ENCODE measurements at regions not wholly inside any gene's neighbourhood (a gene's known extent, or its start where the extent isn't known, plus 50 kb on each side); places are given as distances from the start of the nearest gene placed in this dataset.

DNA sequence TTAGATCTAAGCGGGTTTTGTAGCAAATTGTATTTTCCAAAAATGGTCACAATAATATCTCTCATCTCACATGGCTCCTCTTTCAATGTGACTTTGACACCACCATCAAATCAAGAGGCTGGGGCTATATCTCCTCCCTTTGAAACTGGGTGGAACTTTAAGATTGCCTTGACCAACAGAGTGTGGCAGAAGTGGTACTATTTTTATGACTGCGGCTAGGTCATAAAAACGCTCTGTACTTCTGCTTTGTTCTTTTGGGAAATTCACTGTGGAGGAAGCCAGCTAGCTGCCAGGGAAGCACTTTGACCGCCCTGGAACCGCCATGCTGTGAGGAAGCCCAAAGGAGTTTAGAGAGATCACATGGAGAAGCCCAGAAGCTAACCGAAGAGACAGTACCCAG lies 50.7 kb upstream of the ACOT11 start:
- DNase-seq (ENCODE audit: low read depth in 2 of 2): no peak

DNA sequence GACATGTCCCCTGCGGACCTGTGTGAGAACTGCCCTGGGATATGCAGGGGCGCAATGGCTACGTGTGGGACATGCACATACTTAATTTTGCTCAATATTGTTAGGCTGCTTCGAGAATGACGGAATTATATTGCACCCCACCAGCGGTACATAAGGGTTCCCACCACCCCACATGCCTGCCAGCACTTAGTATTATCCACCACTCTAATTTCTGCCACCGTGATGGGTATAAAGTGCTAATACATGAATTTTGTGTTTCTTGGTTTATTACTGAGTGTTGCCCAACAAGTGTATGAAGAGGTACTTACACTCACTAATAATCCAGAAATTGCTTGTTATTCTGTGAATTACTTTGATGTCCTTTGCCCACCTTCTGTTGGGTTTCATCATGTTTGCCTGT lies 52.1 kb upstream of the ACOT11 start:
- DNase-seq (ENCODE audit: low read depth in 2 of 2): no peak

DNA sequence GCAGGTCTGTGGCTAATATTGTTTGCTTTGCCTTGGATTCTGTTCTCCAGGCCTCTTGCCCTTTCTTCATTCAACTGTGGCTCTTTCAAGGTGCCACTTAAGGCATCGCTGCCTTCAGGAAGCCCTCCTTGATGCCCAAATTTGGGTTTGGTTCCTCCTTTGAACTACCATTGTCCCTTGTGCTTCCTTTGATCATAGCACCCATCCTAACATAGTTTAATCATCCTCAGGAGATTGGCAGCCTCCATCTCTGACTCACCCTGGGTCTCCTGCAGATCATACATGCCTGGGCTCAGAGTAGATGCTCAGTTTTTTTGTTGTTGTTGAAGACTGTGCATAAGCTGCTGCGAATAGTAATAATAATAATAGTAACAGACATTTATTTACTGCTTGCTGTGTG lies 54.4 kb upstream of the ACOT11 start:
- no peak for DNase-seq (ENCODE audit: low read depth in 2 of 2)

DNA sequence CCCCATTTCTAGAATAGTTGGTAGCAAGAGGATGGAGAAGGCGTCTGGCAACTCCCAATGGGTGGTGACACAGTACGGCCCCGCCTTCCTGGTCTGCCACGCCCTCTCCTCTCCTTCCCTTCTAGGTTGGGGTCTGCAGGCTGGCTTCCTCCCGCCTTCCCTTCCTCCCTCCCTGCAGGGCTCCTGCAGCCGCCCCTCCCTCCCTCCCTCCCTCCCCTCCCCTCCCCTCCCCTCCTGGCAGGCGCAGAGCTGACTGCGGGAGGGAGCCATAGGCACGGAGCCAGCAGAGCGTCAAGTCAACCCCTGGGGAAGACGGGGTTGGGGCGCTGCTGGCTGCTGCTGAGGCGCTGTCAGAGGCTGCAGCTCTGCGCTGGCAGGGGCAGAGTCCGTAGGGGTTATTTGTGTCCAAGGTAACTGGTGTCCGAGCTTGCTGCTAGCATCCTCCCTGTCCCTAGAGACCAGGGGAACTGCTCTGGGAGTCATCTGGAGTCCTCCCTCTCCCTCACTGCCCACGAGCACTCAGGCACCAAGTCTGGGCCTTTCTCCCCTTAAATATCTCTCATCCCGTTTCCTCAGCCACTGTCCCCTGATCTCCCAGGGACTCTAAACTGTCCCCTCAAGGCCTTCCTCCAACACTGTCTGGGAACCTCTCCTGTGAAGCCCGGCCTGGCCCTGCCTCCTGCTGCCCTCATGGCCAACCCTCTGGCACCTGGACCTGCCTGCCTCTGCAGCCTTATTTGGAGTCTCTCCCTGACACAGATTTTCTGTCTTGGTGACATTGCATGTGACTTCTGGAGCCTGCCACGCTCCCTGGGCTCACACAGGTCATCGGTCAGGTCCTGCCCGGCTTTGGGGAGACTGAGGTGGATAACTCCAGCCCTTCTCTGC lies 57.4 kb upstream of the ACOT11 start:
- no peak for DNase-seq (ENCODE audit: low read depth in 2 of 2)

DNA sequence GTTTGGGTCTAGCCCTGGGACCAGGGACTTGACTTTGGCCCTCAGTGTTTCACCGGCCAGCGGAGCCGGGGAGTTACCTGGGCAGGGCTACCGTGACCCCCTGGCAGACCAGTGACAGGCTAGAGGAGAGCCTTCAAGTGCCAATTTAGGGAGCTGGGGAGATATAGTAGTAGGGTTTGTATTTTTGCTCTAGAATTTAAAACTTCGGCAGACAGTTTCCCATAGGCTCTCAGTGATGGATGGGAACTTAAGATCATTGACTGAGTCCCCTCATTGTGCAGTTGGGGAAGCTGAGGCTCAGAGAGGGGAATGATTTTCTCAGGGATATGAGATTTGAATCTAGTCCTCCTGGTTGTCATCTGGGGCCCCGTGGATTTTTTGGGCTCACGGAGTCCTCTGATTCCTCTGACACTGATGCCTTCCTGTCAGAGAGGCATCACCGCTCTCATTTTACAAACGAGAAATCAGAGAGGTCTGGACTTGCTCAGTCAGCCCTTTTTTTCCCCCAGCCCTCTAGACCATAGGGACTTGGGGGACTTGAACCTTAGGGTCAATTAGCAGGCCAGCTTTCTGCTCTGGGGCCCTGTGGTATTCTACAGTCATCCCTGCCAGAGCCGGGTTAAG lies 58.3 kb upstream of the ACOT11 start:
- no peak for DNase-seq (ENCODE audit: low read depth in 2 of 2)

DNA sequence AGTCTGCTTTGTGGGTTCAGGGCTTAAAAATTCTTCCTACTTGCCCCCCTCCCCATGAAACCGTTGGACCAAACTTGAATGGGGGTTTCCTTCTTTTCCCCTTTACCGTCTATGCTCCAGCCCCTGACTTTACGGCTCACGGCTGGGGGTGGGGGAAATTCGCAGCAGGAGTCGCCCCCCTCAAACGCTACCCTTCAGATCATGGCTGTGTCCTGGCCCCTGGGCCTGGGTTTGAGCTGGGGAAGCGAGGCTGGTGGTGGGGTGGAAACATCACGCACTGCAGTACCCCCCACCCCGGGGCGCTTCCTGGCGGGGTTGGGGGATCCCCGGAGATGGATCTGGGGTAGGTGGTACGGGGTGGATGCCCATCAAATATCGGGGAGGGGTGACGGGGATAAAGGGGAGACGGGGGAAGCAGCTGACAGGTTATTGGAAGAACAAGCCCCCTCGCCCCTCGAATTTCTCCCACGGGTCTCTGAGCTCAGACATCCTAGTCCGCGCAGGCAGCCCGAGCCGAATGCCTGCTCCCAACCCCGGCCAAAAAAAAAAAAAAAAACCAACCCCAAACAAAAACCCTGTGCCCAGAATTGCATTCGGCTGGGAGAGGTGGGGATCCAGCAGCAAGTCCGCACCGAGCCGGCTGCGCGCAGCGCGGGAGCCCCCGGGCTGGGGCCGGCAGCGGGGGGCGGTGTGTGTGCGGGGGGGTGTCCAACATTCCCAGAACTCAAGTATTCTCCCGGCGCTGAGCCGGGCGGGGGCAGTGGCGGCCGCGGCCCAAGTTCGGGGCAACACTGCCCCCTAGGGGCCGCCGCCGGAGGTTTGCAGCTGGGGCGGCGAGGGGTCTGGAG lies 59.0 kb upstream of the ACOT11 start:
- peak; percentile 51 to 52 for DNase-seq (ENCODE audit: low read depth in 2 of 2)

DNA sequence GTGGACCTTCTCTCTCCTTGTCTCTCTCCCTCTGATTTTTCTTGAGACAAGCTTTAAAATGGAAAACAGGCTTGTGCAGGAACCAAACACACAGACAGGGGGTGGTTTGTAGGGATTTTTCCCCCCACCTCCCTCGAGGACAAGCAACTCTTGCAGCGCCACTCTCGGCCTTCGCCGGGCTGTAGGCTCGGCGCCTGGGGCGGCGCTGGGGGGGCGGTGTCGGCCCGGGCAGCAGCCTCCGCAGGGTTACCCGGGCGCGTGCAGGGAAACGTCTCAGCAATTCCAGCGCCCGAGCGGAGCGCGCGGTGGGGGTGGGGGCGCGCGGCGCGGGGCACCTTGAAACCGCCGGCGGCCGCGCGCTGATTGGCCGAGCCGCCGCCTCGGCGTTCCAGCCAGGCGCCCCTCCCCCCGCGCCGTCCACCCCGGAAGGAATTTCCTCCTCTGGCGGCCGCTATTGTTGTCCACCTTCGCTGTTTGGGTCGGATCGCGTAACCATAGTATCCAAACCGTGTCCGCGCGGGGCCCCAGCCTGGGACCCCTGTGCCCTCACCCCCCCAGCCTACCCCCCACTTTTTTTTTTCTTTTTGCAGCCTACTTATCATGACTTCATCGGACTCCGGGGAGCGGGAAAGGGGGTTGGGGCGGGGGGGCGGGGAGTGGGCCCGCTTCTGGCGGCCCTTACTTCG lies 59.8 kb upstream of the ACOT11 start:
- peak; percentile 59 to 67 for DNase-seq (ENCODE audit: low read depth in 2 of 2)

DNA sequence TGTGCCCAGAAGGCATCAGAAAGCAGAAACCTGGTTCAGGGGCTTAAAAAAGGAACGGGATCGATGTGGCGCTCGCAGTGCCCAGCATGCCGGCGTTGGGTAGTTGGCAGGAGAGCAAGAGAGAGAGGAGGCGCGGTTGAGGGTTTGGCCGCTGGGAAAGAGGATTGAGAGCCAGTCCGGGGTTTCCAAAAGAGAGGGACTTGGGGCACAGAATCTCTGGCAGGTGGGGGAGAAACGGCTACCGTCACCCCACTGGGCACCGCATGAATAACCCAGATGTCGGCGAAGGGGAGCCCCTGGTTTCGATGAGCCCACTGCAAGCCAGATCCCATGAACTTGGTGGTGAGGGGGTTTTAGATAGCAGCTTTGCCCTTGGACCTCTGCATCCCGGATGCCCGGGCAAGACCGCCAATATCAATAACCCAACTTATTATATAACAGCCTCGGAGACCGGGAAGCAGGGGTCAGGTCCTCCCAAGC lies 60.4 kb upstream of the ACOT11 start:
- DNase-seq (ENCODE audit: low read depth in 2 of 2): no peak

DNA sequence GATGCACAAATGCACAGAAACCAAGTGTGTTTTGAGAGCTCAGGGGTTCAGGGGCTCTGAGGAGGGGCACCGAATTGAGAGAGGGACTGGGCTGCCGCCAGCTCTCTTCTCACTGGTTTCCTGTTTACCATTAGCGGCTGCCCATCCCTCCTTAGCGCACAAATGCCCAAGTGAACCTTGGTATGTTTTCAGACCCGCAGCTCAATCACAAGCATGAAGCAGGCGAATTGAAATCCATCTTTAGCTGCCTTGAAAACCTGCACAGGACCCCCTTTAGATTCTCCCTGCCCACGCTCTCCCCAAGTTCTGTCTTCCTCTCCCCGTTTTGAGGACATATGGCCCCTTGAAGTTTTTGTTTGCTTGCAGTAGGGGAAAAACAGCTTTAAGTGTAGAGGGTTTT lies 61.1 kb upstream of the ACOT11 start:
- DNase-seq (ENCODE audit: low read depth in 2 of 2): no peak

DNA sequence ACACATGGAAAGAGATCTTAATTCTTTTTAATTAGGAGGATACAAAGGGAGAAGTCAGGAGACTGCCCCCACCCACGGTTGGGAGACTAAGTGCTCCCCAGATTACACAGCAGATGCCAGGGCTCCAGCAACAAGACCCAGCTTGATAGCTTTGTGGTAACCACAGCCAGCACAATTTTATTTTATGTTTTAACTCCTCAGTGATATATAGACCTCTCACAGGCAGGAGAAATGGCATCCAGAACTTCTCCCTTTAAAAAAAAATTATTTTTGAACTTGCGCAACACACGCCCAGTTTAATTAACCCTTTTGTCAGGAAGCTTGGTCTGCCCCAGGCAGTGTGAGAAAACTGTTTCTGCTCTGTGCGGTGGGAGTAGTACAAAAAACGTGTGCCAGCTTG lies 62.6 kb upstream of the ACOT11 start:
- no peak for DNase-seq (ENCODE audit: low read depth in 2 of 2)

DNA sequence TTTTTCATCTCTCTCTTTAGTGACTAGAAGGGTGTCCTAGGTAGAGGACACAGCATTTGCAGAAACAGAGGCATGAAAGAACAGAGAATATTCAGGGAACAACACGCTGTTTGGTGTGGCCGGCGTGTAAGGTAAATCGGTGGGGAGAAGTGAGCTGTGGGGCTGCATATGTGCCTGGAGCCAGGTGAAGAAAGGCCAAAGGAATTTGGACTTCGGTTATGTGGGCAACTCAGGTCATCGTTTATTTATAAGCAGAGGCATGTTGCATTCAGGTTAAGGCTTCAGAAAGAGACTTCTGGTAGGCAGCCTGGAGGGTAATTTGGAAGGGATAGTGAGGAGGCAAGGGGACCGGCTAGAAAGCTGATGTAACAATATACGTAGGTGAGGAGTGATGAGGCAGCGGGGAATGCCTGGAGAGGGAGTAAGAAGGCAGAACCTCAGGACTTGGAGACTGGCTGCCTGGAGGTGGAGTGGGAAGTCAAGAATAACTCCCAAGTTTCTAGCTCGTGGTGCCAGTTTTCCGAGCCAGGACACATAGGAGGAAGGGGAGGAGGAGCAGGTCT lies 64.1 kb upstream of the ACOT11 start:
- no peak for DNase-seq (ENCODE audit: low read depth in 2 of 2)

DNA sequence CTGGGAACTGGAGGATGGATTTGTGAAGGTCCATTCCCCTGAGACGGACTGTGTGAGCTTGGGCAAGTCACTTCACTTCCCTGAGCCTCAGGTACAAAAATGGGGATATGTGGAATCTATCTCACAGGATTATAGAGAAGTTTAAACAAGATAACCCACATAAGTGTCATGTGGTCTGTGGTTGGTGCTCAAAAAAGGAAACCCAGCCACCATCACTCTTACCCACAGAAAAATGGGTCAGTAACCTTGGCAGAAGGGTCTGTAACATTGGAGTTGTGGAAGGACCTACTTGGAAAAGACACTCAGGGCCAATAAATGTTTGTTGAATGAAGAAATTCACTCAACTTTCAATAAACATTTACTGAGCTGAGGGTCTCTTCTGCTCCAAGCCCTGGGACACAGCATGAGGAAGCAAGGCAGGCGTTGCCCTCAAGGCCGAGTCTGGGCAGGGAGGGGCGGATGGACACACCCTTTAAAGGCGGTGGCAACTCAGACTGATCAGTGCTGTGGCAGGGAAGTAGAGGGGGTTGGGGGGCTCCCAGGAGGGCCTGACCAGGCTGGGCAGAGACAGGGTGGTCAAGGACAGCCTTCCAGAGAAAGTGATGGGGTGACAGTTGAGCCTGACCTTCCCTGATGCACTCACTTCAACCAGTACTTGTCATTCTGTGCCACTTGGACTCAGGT lies 66.7 kb upstream of the ACOT11 start:
- no peak for DNase-seq (ENCODE audit: low read depth in 2 of 2)

DNA sequence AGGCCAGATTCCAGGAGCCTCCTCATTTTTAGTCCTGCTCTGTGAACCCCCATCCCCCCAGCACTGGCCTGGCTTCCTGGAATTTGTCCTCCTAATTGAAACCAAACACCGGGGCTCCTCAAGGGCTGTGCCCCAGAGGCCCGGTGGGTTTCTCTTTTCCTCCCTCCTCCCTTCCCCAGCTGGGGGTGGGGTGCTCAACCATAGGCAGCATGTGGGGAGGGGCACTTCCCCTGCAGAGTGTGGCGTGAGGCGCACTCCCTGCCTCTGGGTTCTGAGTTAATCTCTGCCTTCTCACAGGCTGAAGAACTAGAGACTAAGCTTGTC lies 67.5 kb upstream of the ACOT11 start:
- no peak for DNase-seq (ENCODE audit: low read depth in 2 of 2)

DNA sequence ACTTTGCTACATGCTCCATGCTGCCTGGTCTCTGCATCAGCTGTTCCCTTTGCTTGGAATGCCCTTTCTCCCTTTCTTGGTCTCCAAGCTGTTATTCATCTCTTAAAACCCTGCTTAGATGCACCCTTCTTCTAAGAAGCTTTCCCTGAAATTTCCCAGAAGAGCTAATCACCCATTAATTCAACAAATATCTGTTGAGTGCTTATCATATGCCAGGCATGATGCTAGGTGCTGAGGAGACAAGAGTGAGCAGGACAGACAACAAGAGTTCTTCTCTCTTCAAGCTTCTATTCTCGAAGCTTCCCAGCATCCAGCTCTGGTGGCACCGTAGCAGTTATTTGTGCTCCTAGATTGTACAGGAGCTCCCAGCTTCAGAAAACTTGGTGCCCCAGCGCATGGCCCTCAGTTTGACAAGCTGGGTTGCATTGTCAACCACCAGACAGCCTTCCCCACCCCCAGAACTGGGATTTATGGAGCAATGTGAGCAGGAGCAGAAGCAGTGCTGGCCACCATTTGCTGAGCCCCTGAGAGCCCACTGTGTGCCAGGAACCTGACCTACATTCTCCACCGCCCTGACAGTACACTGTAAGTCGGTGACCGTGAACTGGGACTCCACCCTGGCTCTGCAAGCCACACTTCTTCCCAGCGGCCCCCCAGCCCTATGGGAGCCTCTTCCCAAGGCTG lies 68.0 kb upstream of the ACOT11 start:
- DNase-seq (ENCODE audit: low read depth in 2 of 2): no peak

DNA sequence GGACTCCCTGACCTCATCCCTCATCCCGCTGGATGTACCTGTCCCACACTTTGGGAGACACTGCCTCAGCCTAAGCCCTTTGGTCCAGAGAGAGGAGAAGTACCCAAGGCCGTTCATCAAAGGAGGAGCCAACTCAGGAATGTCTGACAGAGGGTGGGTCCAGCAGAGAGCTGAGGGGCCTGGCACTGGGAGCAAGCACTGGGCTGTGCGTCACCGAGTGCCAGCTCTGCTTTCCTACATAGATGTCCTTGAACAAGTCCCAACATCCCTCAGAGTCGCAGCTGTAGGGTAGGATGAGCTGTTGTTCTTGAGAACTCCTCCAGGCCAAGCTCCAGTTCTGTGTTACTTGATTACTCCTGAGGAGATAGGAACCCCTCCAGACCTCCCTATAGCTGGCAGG lies 68.8 kb upstream of the ACOT11 start:
- DNase-seq (ENCODE audit: low read depth in 2 of 2): no peak

DNA sequence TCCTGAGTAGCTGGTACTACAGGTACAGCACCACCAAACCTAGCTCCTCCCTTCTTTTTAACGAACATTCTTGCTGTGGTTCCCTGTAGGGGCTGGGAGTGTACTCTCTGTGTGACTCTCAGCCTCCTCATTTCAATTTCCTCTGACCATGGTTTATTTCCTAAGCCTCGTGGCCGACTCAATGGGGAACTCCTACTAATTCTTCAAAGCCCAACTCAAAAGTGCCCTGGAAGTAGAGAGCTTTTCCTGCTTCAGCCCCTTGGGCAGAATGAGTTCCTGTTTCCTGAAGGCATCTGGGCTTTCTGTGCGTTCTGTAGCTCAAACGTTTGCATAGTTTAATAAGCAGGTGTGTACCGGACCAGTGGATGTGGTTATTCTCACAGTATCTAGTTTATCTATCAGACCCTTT lies 70.9 kb upstream of the ACOT11 start:
- DNase-seq (ENCODE audit: low read depth in 2 of 2): no peak

DNA sequence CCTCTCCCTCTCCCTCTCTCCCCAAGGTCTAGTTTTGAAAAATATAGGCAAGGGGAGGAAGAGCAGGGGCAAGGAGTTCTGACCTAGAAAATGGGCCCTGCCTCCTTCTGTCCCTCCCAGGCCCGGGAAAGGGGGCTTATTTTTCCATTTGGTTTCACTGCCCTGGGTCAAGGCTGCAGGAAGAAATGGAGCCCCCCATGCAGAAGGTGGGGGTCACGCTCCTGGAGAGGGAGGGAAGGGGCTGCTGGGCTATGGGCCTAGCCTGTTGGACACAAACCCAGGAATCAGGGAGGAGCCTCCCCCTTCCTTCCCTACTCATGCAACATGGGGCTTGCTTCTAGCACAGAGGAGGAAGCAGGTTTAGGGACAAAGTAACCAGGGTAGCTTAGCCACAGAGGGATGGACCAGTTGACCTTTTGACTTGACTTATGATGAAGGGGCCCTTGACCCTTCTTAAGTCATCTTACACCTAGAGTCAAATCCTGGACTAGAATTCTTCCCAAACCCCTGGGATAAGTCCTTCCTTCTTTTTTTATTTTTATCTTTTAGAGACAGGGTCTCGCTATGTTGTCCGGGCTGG lies 70.4 kb upstream of the SSBP3 start:
- DNase-seq (ENCODE audit: low read depth in 2 of 2): no peak

DNA sequence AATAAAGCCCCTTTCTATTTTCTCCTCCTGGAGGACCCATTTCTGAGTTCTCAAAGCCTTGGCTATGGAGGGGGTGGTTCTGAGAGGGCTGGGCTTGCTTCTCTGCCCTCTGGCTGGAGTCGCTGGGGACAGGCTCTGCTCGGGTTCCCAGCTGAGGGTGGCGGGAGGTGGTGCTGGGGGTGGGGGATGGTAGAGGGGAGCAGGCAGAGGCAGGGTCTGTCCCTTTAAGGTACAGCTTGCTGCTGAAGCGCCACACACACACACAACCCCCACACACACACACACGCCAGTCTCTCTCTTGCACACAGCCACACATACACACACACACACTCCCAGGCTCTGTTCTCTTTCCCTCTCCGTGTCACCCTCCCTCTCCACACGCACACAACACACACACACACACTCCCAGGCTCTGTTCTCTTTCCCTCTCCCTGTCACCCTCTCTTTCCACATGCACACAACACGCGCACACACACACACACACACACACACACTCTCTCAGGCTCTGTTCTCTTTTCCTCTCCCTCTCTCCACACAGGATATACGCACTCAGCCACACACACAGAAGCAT lies 69.8 kb upstream of the SSBP3 start:
- no peak for DNase-seq (ENCODE audit: low read depth in 2 of 2)

DNA sequence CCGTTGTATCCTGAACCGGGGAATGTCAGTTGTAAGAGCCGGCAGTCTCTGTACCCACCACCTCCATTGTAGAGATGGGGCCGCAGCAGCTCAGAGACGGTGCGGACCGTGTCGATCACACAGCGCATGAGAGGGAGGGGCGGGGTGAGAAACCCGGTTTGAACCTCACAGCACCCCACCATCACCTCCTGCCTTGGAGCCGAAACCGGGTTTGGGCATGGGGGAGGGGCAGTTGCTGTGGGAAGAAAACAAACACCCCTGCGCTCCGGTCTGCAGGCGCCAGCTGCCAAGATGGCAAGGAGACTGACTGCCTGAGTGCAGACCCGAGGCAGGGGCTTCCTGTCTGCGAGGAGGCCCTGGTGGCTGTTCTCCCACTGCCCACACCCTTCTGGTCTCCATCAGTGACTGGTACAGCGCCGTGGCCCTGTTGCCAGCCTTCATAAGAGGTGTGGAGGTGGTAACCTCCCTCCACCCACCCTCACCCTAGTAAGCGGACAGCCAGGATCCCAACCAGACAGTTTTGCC lies 69.2 kb upstream of the SSBP3 start:
- DNase-seq (ENCODE audit: low read depth in 2 of 2): no peak

Measured in stimulated activated CD4-positive, alpha-beta T cell treated with anti-CD3 and anti-CD28 coated beads, Interleukin-12 subunit alpha, Interleukin-12 subunit beta, amount 100 ng/mL, for 24 hours (primary cell).